ENCODE measurements at regions not wholly inside any gene's neighbourhood (a gene's known extent, or its start where the extent isn't known, plus 50 kb on each side); places are given as distances from the start of the nearest gene placed in this dataset.

DNA sequence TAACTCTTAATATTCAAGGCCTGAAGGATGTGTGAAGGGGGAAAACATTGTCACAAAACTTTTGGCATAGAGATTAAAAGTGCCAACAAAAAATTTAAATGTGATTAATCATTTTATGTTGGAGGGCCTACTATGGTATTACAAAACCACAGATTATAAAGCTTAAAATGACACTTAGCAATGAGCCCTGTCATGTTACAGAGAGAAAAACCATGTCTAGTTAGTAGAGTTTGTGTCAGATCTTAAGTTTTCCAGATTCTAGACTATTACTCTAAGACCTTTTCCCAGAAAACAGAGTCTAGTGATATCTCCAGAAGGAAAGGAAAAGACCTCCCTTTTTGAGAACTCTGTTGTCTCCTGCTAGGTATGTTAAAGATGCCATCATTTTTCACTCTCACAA, 239.1 kb upstream of the DKK2 start:
- TF ChIP-seq POLR2A (IDR thresholded peaks at IDR 0.05) (no peak), EP300 (IDR thresholded peaks at IDR 0.05) (no peak), CTCF (IDR thresholded peaks at IDR 0.05) (no peak)
